ENCODE measurements at regions not wholly inside any gene's neighbourhood (a gene's known extent, or its start where the extent isn't known, plus 50 kb on each side); places are given as distances from the start of the nearest gene placed in this dataset.

DNA sequence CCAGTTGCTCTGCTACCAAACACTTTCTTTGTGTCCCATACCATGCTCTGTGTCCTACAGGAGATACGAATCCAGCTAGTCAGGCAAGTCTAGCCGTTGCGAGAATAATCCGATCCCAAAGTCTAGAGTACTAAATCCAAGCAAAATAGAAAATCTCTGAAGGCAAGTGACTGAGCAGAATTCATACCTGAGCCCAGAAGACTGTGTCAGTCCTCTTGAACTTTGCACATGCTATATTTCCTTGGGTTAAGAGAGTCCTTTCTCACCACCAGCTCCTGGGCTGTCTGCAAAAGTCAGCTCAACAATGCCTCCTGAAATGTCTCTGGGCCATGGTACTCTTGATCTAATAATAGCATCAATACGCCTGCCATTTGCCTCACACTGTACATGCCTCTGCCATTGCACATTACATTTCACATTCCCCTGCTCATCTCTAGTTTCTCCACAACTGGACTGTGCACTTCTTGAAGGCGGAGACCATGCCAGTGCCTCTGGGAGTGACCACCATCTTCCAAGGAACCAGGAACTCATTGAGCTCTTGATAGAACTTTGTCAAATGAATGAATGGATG is 265.8 kb upstream of the ID2 start:
- Histone ChIP-seq H3K4me3 (ENCODE audit: low read depth in 1 of 3, low read length in 3 of 3) (no peak overlapping the region), H3K9ac (ENCODE audit: low read depth in 1 of 2, low read length in 2 of 2) (no peak overlapping the region), H3K27me3 (ENCODE audit: control insufficient read depth in 4 of 4, insufficient read depth in 4 of 4, low read length in 3 of 4) (no peaks in the 10 kb centered on the region), H3K36me3 (ENCODE audit: control insufficient read depth in 4 of 4, insufficient read depth in 3 of 4, low read depth in 1 of 4, low read length in 3 of 4) (no peaks in the 10 kb centered on the region), H3K27ac (ENCODE audit: low read depth in 1 of 2, low read length in 2 of 2) (peak overlapping the region; percentile 70 to 81), H3K9me3 (ENCODE audit: control insufficient read depth in 4 of 4, low read length in 3 of 4) (no peaks in the 10 kb centered on the region), H3K4me1 (ENCODE audit: control insufficient read depth in 4 of 4, insufficient read depth in 4 of 4, low read length in 3 of 4) (peaks cover 22 to 64% (median 46%) of the 10 kb centered on the region in 4 donors)
- no peak for DNase-seq (ENCODE audit: low spot score)
- WGBS, result 97% methylated on average over 6 of the region's 6 CpGs
- TF ChIP-seq HNF4G (IDR thresholded peaks at IDR 0.05) (no peak), SP1 (IDR thresholded peaks at IDR 0.05) (no peak), JUND (IDR thresholded peaks at IDR 0.05) (no peak), RAD21 (IDR thresholded peaks at IDR 0.05) (no peak)
- TF ChIP-seq, protein P1, sequence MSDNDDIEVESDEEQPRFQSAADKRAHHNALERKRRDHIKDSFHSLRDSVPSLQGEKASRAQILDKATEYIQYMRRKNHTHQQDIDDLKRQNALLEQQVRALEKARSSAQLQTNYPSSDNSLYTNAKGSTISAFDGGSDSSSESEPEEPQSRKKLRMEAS (IDR thresholded peaks at IDR 0.05), result no peak
- TF ChIP-seq, protein P2, sequence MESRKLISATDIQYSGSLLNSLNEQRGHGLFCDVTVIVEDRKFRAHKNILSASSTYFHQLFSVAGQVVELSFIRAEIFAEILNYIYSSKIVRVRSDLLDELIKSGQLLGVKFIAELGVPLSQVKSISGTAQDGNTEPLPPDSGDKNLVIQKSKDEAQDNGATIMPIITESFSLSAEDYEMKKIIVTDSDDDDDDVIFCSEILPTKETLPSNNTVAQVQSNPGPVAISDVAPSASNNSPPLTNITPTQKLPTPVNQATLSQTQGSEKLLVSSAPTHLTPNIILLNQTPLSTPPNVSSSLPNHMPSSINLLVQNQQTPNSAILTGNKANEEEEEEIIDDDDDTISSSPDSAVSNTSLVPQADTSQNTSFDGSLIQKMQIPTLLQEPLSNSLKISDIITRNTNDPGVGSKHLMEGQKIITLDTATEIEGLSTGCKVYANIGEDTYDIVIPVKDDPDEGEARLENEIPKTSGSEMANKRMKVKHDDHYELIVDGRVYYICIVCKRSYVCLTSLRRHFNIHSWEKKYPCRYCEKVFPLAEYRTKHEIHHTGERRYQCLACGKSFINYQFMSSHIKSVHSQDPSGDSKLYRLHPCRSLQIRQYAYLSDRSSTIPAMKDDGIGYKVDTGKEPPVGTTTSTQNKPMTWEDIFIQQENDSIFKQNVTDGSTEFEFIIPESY (IDR thresholded peaks at IDR 0.05), result no peak
- TF ChIP-seq, protein P3, sequence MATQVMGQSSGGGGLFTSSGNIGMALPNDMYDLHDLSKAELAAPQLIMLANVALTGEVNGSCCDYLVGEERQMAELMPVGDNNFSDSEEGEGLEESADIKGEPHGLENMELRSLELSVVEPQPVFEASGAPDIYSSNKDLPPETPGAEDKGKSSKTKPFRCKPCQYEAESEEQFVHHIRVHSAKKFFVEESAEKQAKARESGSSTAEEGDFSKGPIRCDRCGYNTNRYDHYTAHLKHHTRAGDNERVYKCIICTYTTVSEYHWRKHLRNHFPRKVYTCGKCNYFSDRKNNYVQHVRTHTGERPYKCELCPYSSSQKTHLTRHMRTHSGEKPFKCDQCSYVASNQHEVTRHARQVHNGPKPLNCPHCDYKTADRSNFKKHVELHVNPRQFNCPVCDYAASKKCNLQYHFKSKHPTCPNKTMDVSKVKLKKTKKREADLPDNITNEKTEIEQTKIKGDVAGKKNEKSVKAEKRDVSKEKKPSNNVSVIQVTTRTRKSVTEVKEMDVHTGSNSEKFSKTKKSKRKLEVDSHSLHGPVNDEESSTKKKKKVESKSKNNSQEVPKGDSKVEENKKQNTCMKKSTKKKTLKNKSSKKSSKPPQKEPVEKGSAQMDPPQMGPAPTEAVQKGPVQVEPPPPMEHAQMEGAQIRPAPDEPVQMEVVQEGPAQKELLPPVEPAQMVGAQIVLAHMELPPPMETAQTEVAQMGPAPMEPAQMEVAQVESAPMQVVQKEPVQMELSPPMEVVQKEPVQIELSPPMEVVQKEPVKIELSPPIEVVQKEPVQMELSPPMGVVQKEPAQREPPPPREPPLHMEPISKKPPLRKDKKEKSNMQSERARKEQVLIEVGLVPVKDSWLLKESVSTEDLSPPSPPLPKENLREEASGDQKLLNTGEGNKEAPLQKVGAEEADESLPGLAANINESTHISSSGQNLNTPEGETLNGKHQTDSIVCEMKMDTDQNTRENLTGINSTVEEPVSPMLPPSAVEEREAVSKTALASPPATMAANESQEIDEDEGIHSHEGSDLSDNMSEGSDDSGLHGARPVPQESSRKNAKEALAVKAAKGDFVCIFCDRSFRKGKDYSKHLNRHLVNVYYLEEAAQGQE (IDR thresholded peaks at IDR 0.05), result no peak

DNA sequence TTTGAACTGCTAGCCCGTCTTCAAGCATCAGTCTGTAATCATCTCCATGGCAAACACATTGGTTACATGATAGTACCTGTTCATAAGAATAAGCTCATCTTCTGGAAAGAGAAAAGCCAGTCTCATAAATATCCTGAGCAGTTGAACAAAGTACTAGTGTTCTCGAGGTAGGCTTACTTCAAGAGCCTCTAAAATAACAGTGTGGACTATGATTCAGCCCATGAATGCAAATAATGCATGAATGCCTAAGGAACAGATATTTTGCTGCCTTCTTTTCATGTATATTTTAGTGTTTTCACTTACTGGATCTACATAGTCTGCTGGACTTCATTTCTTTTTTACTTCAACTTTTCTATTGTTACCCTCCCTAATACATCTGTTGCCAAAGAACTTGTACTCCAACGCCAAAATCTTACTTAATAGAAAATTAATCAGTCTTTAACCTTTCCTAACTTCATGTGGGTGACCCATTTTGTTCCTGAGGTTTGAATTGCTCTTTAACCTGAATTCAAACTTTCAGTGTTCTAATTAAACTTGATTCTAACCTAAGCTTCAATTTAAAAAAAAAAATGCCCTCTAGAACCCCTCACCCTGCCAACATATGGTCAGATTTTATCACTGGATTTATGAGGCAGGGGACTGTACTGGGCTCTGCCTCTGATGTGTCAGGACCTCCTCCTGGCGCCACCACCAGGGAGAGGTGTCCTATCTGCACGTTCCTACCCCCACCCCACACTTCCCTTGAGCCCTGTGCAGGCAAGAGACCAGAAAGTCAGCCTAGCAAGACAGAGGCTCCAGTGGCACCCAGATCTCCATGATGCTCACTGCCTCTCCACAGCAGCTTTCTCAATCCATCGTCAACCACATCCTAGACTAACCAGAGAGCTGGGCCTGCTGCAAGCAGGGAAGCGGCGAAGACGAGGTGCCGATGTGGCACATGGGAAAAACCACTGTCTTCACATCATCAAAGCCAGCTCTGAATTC is 264.7 kb upstream of the ID2 start:
- Histone ChIP-seq H3K9me3 (ENCODE audit: control insufficient read depth in 4 of 4, low read length in 3 of 4) (no peaks in the 10 kb centered on the region), H3K4me1 (ENCODE audit: control insufficient read depth in 4 of 4, insufficient read depth in 4 of 4, low read length in 3 of 4) (peaks cover 22 to 55% (median 37%) of the 10 kb centered on the region in 4 donors), H3K9ac (ENCODE audit: low read depth in 1 of 2, low read length in 2 of 2) (no peak overlapping the region), H3K4me3 (ENCODE audit: low read depth in 1 of 3, low read length in 3 of 3) (no peak overlapping the region), H3K27ac (ENCODE audit: low read depth in 1 of 2, low read length in 2 of 2) (peak overlapping the region; percentile 27 to 28), H3K36me3 (ENCODE audit: control insufficient read depth in 4 of 4, insufficient read depth in 3 of 4, low read depth in 1 of 4, low read length in 3 of 4) (no peaks in the 10 kb centered on the region), H3K27me3 (ENCODE audit: control insufficient read depth in 4 of 4, insufficient read depth in 4 of 4, low read length in 3 of 4) (no peaks in the 10 kb centered on the region)
- 77% methylated on average over 10 of the region's 10 CpGs for WGBS
- no peak for DNase-seq (ENCODE audit: low spot score)
- TF ChIP-seq HNF4A (conservative IDR thresholded peaks at IDR 0.05), result peak; percentile 32 to 38
- TF ChIP-seq RXRA (IDR thresholded peaks at IDR 0.05), result peak; percentile 49 to 51
- TF ChIP-seq, protein P3 (IDR thresholded peaks at IDR 0.05), result peak; percentile 15
- TF ChIP-seq NR2F2 (IDR thresholded peaks at IDR 0.05), result no peak
- TF ChIP-seq SP1 (IDR thresholded peaks at IDR 0.05), result peak; percentile 52
- TF ChIP-seq, protein P1 (IDR thresholded peaks at IDR 0.05), result peak; percentile 19
